IMR-90 (cell line): ENCODE measurements at regions not wholly inside any gene's neighbourhood (a gene's known extent, or its start where the extent isn't known, plus 50 kb on each side); places are given as distances from the start of the nearest gene placed in this dataset.

Experiments
- ATAC-seq: fragments of 200-7000 bp; cut with Tn5 transposase; 2 replicates; pipeline ENCODE4 v1.9.1; 2020; ENCODE audit warnings: low read depth, mild to moderate bottlenecking, moderate library complexity
- BruUV-seq: library from RNA; stranded (reverse); fragments of 400-500 nt; replicated peaks from 2 replicates; lab custom pipeline; 2021; lab: Mats Ljungman, UMichigan
- CTCF ChIA-PET: fragments of 300-600 bp; formaldehyde crosslinking; extraction: SDS; loops from one replicate; lab custom pipeline; 2021; ENCODE audit warnings: antibody characterized with exemption; lab: Yijun Ruan, JAX
- POLR2A ChIA-PET: fragments of 300-600 bp; sonication (Branson Sonifier 250); formaldehyde crosslinking; loops from one replicate; lab custom pipeline; 2022; ENCODE audit warnings: antibody characterized with exemption; ENCODE audit not compliant: unreplicated experiment; lab: Charles Lee
- DNase-seq: peaks from one replicate; pipeline ENCODE4 v3.0.0; 2013
- H2AFZ ChIP-seq: replicated peaks from 2 replicates; pipeline ENCODE3; 2013; ENCODE audit warnings: low read length, mild to moderate bottlenecking; ENCODE audit not compliant: poor library complexity
- H2AK5ac ChIP-seq: 2 replicates; pipeline ENCODE4 v1.6.1; 2013; ENCODE audit warnings: low read depth, low read length, inconsistent platforms
- H2AK9ac ChIP-seq: replicated peaks from 2 replicates; pipeline ENCODE3; 2013; ENCODE audit warnings: mild to moderate bottlenecking, low read depth, low read length, moderate library complexity; ENCODE audit not compliant: poor library complexity
- H2BK120ac ChIP-seq: 2 replicates; pipeline ENCODE4 v1.6.1; 2013; ENCODE audit warnings: low read depth, low read length, inconsistent platforms
- H2BK15ac ChIP-seq: 3 replicates; pipeline ENCODE4 v1.6.1; 2013; ENCODE audit warnings: low read depth, low read length, inconsistent platforms
- H2BK20ac ChIP-seq: 2 replicates; pipeline ENCODE4 v1.6.1; 2013; ENCODE audit warnings: low read depth, mild to moderate bottlenecking, inconsistent platforms, low read length, moderate library complexity
- H2BK5ac ChIP-seq: 2 replicates; pipeline ENCODE4 v1.6.1; 2013; ENCODE audit warnings: mild to moderate bottlenecking, low read depth, low read length, inconsistent platforms; ENCODE audit not compliant: poor library complexity, severe bottlenecking
- H3K14ac ChIP-seq: replicated peaks from 2 replicates; pipeline ENCODE4 v1.6.1; 2013; ENCODE audit warnings: low read depth, low read length, inconsistent platforms
- H3K18ac ChIP-seq: 2 replicates; pipeline ENCODE4 v1.6.1; 2013; ENCODE audit warnings: low read depth, low read length, control low read depth
- H3K23ac ChIP-seq: 2 replicates; pipeline ENCODE4 v1.6.1; 2013; ENCODE audit warnings: low read depth, low read length, inconsistent platforms
- H3K27ac ChIP-seq: 2 replicates; pipeline ENCODE4 v1.5.1; 2013; ENCODE audit warnings: mild to moderate bottlenecking, control low read depth, low read length; ENCODE audit not compliant: insufficient read depth
- H3K27me3 ChIP-seq: 2 replicates; pipeline ENCODE4 v1.6.1; 2013; ENCODE audit warnings: low read length; ENCODE audit not compliant: control insufficient read depth, insufficient read depth
- H3K36me3 ChIP-seq: 2 replicates; pipeline ENCODE4 v1.6.1; 2013; ENCODE audit warnings: low read length, mixed read lengths; ENCODE audit not compliant: control insufficient read depth, insufficient read depth
- H3K4ac ChIP-seq: 2 replicates; pipeline ENCODE4 v1.6.1; 2013; ENCODE audit warnings: low read depth, low read length, inconsistent platforms
- H3K4me1 ChIP-seq: 2 replicates; pipeline ENCODE4 v1.6.1; 2013; ENCODE audit warnings: low read length, mixed read lengths; ENCODE audit not compliant: control insufficient read depth, insufficient read depth
- H3K4me2 ChIP-seq: 2 replicates; pipeline ENCODE4 v1.6.1; 2013; ENCODE audit warnings: low read depth, mild to moderate bottlenecking, control low read depth, low read length, moderate library complexity
- H3K4me3 ChIP-seq: 2 replicates; pipeline ENCODE4 v1.5.1; 2013; ENCODE audit warnings: low read depth, mild to moderate bottlenecking, control low read depth, low read length, moderate library complexity; ENCODE audit not compliant: insufficient read depth
- H3K56ac ChIP-seq: 2 replicates; pipeline ENCODE4 v1.6.1; 2013; ENCODE audit warnings: low read length, inconsistent platforms; ENCODE audit not compliant: insufficient read depth; ENCODE audit errors: extremely low read depth
- H3K79me1 ChIP-seq, 2 experiments: 2 replicates each; pipeline ENCODE4 v1.6.1; 2013; ENCODE audit warnings: low read length in 2 of 2, inconsistent platforms in 1 of 2, low read depth in 1 of 2
- H3K9ac ChIP-seq: 2 replicates; pipeline ENCODE4 v1.6.1; 2013; ENCODE audit warnings: low read depth, low read length, control low read depth
- H3K9me1 ChIP-seq: 2 replicates; pipeline ENCODE4 v1.6.1; 2013; ENCODE audit warnings: low read length, inconsistent platforms; ENCODE audit not compliant: insufficient read depth
- H3K9me3 ChIP-seq: 2 replicates; pipeline ENCODE4 v1.6.1; 2013; ENCODE audit warnings: low read length; ENCODE audit not compliant: control insufficient read depth, insufficient read depth
- H4K20me1 ChIP-seq: 2 replicates; pipeline ENCODE4 v1.6.1; 2013; ENCODE audit warnings: low read length, inconsistent platforms; ENCODE audit not compliant: insufficient read depth
- H4K5ac ChIP-seq: 2 replicates; pipeline ENCODE4 v1.6.1; 2013; ENCODE audit warnings: mild to moderate bottlenecking, low read depth, low read length, control low read depth
- H4K8ac ChIP-seq, 2 experiments: 2 replicates each; pipeline ENCODE4 v1.6.1; 2013; ENCODE audit warnings: low read depth in 2 of 2, low read length in 2 of 2, control low read depth in 1 of 2, inconsistent platforms in 1 of 2
- H4K91ac ChIP-seq: 2 replicates; pipeline ENCODE4 v1.6.1; 2013; ENCODE audit warnings: low read depth, low read length, inconsistent platforms; ENCODE audit not compliant: insufficient read depth
- BHLHE40 ChIP-seq: fragments of 150-350 bp; IDR thresholded peaks from 2 replicates; pipeline ENCODE4 v1.6.1; 2016; ENCODE audit warnings: mild to moderate bottlenecking, low read depth, low read length
- CEBPB ChIP-seq: IDR thresholded peaks from 2 replicates; pipeline ENCODE4 v1.6.1; 2012; ENCODE audit warnings: low read depth, low read length, improper control_type of control experiment
- CHD1 ChIP-seq: IDR thresholded peaks from 2 replicates; pipeline ENCODE4 v1.6.1; 2012; ENCODE audit warnings: low read depth, low read length, improper control_type of control experiment
- FOS ChIP-seq: fragments of 150-350 bp; IDR thresholded peaks from 2 replicates; pipeline ENCODE4 v1.6.1; 2016; ENCODE audit warnings: low read depth, low read length
- MAFK ChIP-seq: IDR thresholded peaks from 2 replicates; pipeline ENCODE4 v1.6.1; 2012; ENCODE audit warnings: low read depth, low read length, improper control_type of control experiment
- MAZ ChIP-seq: IDR thresholded peaks from 2 replicates; pipeline ENCODE4 v1.6.1; 2012; ENCODE audit warnings: low read depth, mild to moderate bottlenecking, low read length, improper control_type of control experiment, moderate library complexity, borderline replicate concordance
- MXI1 ChIP-seq: IDR thresholded peaks from 2 replicates; pipeline ENCODE4 v1.6.1; 2012; ENCODE audit warnings: low read depth, mild to moderate bottlenecking, low read length, moderate library complexity, borderline replicate concordance
- NFE2L2 ChIP-seq: fragments of 150-350 bp; IDR thresholded peaks from 2 replicates; pipeline ENCODE4 v1.6.1; 2016; ENCODE audit warnings: low read depth, mild to moderate bottlenecking, low read length
- POLR2A ChIP-seq: IDR thresholded peaks from 2 replicates; pipeline ENCODE4 v1.6.1; 2012; ENCODE audit warnings: mild to moderate bottlenecking, low read depth, low read length
- RAD21 ChIP-seq: IDR thresholded peaks from 2 replicates; pipeline ENCODE4 v1.6.1; 2012; ENCODE audit warnings: low read length, improper control_type of control experiment
- RCOR1 ChIP-seq: IDR thresholded peaks from 2 replicates; pipeline ENCODE4 v1.6.1; 2012; ENCODE audit warnings: mild to moderate bottlenecking, low read length, improper control_type of control experiment; ENCODE audit not compliant: insufficient replicate concordance
- RFX5 ChIP-seq: IDR thresholded peaks from 2 replicates; pipeline ENCODE4 v1.8.0; 2012; ENCODE audit warnings: low read depth, mild to moderate bottlenecking, low read length, moderate library complexity
- SMC3 ChIP-seq: fragments of 150-350 bp; IDR thresholded peaks from 2 replicates; pipeline ENCODE4 v1.6.1; 2016; ENCODE audit warnings: low read depth, mild to moderate bottlenecking, antibody characterized with exemption, low read length, moderate library complexity
- WGBS, 2 experiments: methylation state at CpG; one replicate each; pipeline versions ENCODE4 v1.1.5 to v1.1.7; 2013; ENCODE audit warnings: missing lambda C conversion rate in 2 of 2; ENCODE audit not compliant: insufficient read length in 1 of 2; ENCODE audit errors: extremely low coverage in 2 of 2; 5-methylcytosine and 5-hydroxymethylcytosine counted together
- dilution Hi-C: fragments of 300-500 bp; cut with HindIII; formaldehyde crosslinking; loops from one replicate; pipeline ENCODE4 v1.14.3; 2018; ENCODE audit warnings: low sequenced_read_pairs; ENCODE audit not compliant: unreplicated experiment
- in situ Hi-C: fragments of 300-500 bp; cut with MboI; formaldehyde crosslinking; loops from 3 replicates; pipeline ENCODE4 v1.14.3; 2019; ENCODE audit warnings: low sequenced_read_pairs, inconsistent platforms, mixed read lengths
- intact Hi-C: fragments of 100-400 bp; cut with micrococcal nuclease; formaldehyde crosslinking; loops from 2 replicates; pipeline ENCODE4 v1.10.0; 2022
- TF ChIP-seq, protein P1 (sequence below): conservative IDR thresholded peaks from 2 replicates; pipeline ENCODE4 v1.5.1; 2012; ENCODE audit warnings: mild to moderate bottlenecking, low read depth, low read length, improper control_type of control experiment
- TF ChIP-seq, protein P2 (sequence below): fragments of 150-350 bp; IDR thresholded peaks from 2 replicates; pipeline ENCODE4 v1.6.1; 2017; ENCODE audit warnings: mild to moderate bottlenecking, antibody characterized with exemption, low read length, low read depth
- TF ChIP-seq, protein P3 (sequence below): fragments of 150-350 bp; IDR thresholded peaks from 2 replicates; pipeline ENCODE4 v1.6.1; 2016; ENCODE audit warnings: low read depth, mild to moderate bottlenecking, low read length, moderate library complexity, borderline replicate concordance

DNA sequence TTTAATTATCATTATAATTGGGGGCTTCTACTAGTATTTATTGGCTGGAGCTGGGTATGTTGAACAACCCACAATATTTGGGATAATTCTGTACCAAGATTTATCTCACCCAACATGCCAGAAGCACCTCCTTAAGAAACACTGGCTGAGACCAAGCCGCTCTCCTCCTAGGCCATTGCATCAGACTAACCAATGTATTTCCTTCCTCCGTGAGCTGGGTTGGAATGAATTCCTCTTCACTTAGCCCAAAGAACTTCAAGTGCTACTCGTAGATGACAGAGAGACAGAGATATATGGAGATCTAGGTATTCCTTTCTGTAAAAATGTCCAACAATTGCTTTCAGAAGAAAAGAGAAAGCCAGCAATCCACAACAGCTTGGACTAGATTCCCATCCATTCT is 87.2 kb upstream of the ETS2 start:
- Histone ChIP-seq H4K91ac (no peak overlapping the region), H3K4me3 (no peak overlapping the region), H3K4me2 (no peak overlapping the region), H4K20me1 (no peaks in the 10 kb centered on the region), H2AFZ (no peak overlapping the region), H2BK5ac (no peak overlapping the region), H3K27ac (no peak overlapping the region), H3K9me3 (no peaks in the 10 kb centered on the region), H2AK9ac (no peak overlapping the region), H4K5ac (no peak overlapping the region), H3K14ac (no peak overlapping the region), H3K79me1 (no peaks in the 10 kb centered on the region), H3K4ac (no peak overlapping the region), H3K56ac (no peak overlapping the region), H2BK120ac (no peak overlapping the region), H3K9me1 (no peaks in the 10 kb centered on the region), H2AK5ac (no peak overlapping the region), H3K9ac (no peak overlapping the region), H3K4me1 (no peaks in the 10 kb centered on the region), H2BK15ac (no peak overlapping the region), H3K27me3 (peaks cover 55% of the 10 kb centered on the region), H2BK20ac (no peak overlapping the region), H4K8ac (no peak overlapping the region), H3K18ac (no peak overlapping the region), H3K36me3 (no peaks in the 10 kb centered on the region), H3K23ac (no peak overlapping the region)
- no peak for DNase-seq
- ChIA-PET CTCF (no interaction called here), POLR2A (no interaction called here)
- TF ChIP-seq CEBPB, result no peak
- no peak for TF ChIP-seq RFX5
- TF ChIP-seq FOS, result no peak
- TF ChIP-seq RAD21, result no peak
- TF ChIP-seq SMC3, result no peak
- TF ChIP-seq, protein P1, sequence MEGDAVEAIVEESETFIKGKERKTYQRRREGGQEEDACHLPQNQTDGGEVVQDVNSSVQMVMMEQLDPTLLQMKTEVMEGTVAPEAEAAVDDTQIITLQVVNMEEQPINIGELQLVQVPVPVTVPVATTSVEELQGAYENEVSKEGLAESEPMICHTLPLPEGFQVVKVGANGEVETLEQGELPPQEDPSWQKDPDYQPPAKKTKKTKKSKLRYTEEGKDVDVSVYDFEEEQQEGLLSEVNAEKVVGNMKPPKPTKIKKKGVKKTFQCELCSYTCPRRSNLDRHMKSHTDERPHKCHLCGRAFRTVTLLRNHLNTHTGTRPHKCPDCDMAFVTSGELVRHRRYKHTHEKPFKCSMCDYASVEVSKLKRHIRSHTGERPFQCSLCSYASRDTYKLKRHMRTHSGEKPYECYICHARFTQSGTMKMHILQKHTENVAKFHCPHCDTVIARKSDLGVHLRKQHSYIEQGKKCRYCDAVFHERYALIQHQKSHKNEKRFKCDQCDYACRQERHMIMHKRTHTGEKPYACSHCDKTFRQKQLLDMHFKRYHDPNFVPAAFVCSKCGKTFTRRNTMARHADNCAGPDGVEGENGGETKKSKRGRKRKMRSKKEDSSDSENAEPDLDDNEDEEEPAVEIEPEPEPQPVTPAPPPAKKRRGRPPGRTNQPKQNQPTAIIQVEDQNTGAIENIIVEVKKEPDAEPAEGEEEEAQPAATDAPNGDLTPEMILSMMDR, result no peak
- no peak for TF ChIP-seq RCOR1
- TF ChIP-seq, protein P2, sequence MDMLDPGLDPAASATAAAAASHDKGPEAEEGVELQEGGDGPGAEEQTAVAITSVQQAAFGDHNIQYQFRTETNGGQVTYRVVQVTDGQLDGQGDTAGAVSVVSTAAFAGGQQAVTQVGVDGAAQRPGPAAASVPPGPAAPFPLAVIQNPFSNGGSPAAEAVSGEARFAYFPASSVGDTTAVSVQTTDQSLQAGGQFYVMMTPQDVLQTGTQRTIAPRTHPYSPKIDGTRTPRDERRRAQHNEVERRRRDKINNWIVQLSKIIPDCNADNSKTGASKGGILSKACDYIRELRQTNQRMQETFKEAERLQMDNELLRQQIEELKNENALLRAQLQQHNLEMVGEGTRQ, result no peak
- TF ChIP-seq, protein P3, sequence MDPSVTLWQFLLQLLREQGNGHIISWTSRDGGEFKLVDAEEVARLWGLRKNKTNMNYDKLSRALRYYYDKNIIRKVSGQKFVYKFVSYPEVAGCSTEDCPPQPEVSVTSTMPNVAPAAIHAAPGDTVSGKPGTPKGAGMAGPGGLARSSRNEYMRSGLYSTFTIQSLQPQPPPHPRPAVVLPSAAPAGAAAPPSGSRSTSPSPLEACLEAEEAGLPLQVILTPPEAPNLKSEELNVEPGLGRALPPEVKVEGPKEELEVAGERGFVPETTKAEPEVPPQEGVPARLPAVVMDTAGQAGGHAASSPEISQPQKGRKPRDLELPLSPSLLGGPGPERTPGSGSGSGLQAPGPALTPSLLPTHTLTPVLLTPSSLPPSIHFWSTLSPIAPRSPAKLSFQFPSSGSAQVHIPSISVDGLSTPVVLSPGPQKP, result no peak
- TF ChIP-seq BHLHE40, result no peak
- TF ChIP-seq MAZ, result no peak
- no peak for TF ChIP-seq NFE2L2
- TF ChIP-seq MAFK, result no peak
- TF ChIP-seq CHD1, result no peak
- no peak for TF ChIP-seq MXI1
- no peak for TF ChIP-seq POLR2A
- in situ Hi-C loops, result loop anchor here (10.0 kb wide), 1 partner anchor 194 kb away; no protein-coding TSS in a partner anchor
- intact Hi-C loops, result no loop called here
- ATAC-seq, result no peak
- no CpG with 5 or more reads among the region's 3 CpGs for WGBS, 2 experiments
- dilution Hi-C loops, result no loop called here
- no TSS peak for BruUV-seq
